Hepatocyte (in vitro differentiated cells): ENCODE measurements at regions not wholly inside any gene's neighbourhood (a gene's known extent, or its start where the extent isn't known, plus 50 kb on each side); places are given as distances from the start of the nearest gene placed in this dataset.

Experiments used
- DNase-seq: peaks from one replicate; pipeline ENCODE4 v3.0.0-alpha.2; 2016; ENCODE audit warnings: low spot score
- H2AFZ ChIP-seq: fragments of 200-600 bp; sonication (generic); 2 replicates; pipeline ENCODE4 v1.6.0; 2016; ENCODE audit warnings: antibody characterized with exemption, mild to moderate bottlenecking
- H3K27ac ChIP-seq: fragments of 200-600 bp; sonication (generic); 2 replicates; pipeline ENCODE4 v1.5.1; 2016; ENCODE audit warnings: mild to moderate bottlenecking
- H3K27me3 ChIP-seq: fragments of 200-600 bp; sonication (generic); 2 replicates; pipeline ENCODE4 v1.6.1; 2016
- H3K36me3 ChIP-seq: fragments of 200-600 bp; sonication (generic); replicated peaks from 2 replicates; pipeline ENCODE4 v1.5.1; 2016; ENCODE audit warnings: low read depth; ENCODE audit not compliant: insufficient read depth
- H3K4me1 ChIP-seq: fragments of 200-600 bp; sonication (generic); 2 replicates; pipeline ENCODE4 v1.5.1; 2016; ENCODE audit warnings: mild to moderate bottlenecking, moderate library complexity; ENCODE audit not compliant: insufficient read depth
- H3K4me2 ChIP-seq: fragments of 200-600 bp; sonication (generic); 2 replicates; pipeline ENCODE4 v1.6.0; 2016
- H3K4me3 ChIP-seq: fragments of 200-600 bp; sonication (generic); 2 replicates; pipeline ENCODE4 v1.5.1; 2016; ENCODE audit warnings: mild to moderate bottlenecking
- H3K79me2 ChIP-seq: fragments of 200-600 bp; sonication (generic); 2 replicates; pipeline ENCODE4 v1.6.0; 2017; ENCODE audit warnings: mild to moderate bottlenecking
- H3K9me2 ChIP-seq: fragments of 200-600 bp; sonication (generic); replicated peaks from 2 replicates; pipeline ENCODE4 v1.6.0; 2017; ENCODE audit warnings: mild to moderate bottlenecking; ENCODE audit not compliant: insufficient read depth
- H3K9me3 ChIP-seq: fragments of 200-600 bp; sonication (generic); 2 replicates; pipeline ENCODE4 v1.5.1; 2016; ENCODE audit warnings: low read depth, mild to moderate bottlenecking
- H4K20me1 ChIP-seq: fragments of 200-600 bp; sonication (generic); 2 replicates; pipeline ENCODE4 v1.6.0; 2016; ENCODE audit warnings: mild to moderate bottlenecking; ENCODE audit not compliant: insufficient read depth, poor library complexity, severe bottlenecking
- CTCF ChIP-seq: fragments of 200-600 bp; sonication (generic); IDR thresholded peaks from 2 replicates; pipeline ENCODE4 v1.5.1; 2016; ENCODE audit warnings: antibody characterized with exemption, mild to moderate bottlenecking; ENCODE audit not compliant: poor library complexity
- EZH2 ChIP-seq: fragments of 200-600 bp; sonication (generic); IDR thresholded peaks from 2 replicates; pipeline ENCODE4 v1.6.1; 2016; ENCODE audit warnings: antibody characterized with exemption, mild to moderate bottlenecking, borderline replicate concordance
- EZH2phosphoT487 ChIP-seq: fragments of 200-600 bp; sonication (generic); IDR thresholded peaks from one replicate; pipeline ENCODE4 v1.6.1; 2018; ENCODE audit warnings: antibody characterized with exemption, mild to moderate bottlenecking, low read depth, moderate library complexity; ENCODE audit not compliant: unreplicated experiment, severe bottlenecking
- WGBS: methylation state at CpG from one replicate; pipeline ENCODE4 v1.1.6; 2016; ENCODE audit warnings: low lambda C conversion rate; ENCODE audit errors: missing lambda C conversion rate; 5-methylcytosine and 5-hydroxymethylcytosine counted together

- Histone ChIP-seq H3K79me2 (no peaks in the 10 kb centered on the region), H3K9me3 (no peaks in the 10 kb centered on the region), H3K36me3 (no peaks in the 10 kb centered on the region), H2AFZ (no peak overlapping the region), H3K4me1 (no peaks in the 10 kb centered on the region), H3K27ac (no peak overlapping the region), H3K9me2 (no peaks in the 10 kb centered on the region), H3K4me2 (no peak overlapping the region), H3K4me3 (no peak overlapping the region), H3K27me3 (no peaks in the 10 kb centered on the region), H4K20me1 (no peaks in the 10 kb centered on the region)
- 29% methylated on average over 3 of the region's 3 CpGs for WGBS
- DNase-seq: peak; percentile 68
- TF ChIP-seq CTCF (peak; percentile 74), EZH2phosphoT487 (no peak)
Observed at GRCh38 chr4:149999485-150000074, 78.7 kb upstream of the DCLK2 start.

GRCh38 chr4:150001815-150002214, 76.4 kb upstream of the DCLK2 start:
- Histone ChIP-seq H3K36me3 (no peaks in the 10 kb centered on the region), H2AFZ (no peak overlapping the region), H3K4me2 (no peak overlapping the region), H3K9me3 (no peaks in the 10 kb centered on the region), H3K4me1 (no peaks in the 10 kb centered on the region), H3K27me3 (no peaks in the 10 kb centered on the region), H3K27ac (no peak overlapping the region), H4K20me1 (no peaks in the 10 kb centered on the region), H3K4me3 (no peak overlapping the region), H3K79me2 (no peaks in the 10 kb centered on the region), H3K9me2 (no peaks in the 10 kb centered on the region)
- WGBS: 85% methylated on average over 5 of the region's 5 CpGs
- TF ChIP-seq CTCF (no peak), EZH2phosphoT487 (no peak), EZH2 (no peak)
- DNase-seq: no peak

- Histone ChIP-seq H3K27me3 (no peaks in the 10 kb centered on the region), H3K4me3 (no peak overlapping the region), H3K4me2 (no peak overlapping the region), H3K79me2 (no peaks in the 10 kb centered on the region), H3K27ac (no peak overlapping the region), H3K4me1 (no peaks in the 10 kb centered on the region), H3K9me3 (no peaks in the 10 kb centered on the region), H3K36me3 (no peaks in the 10 kb centered on the region), H3K9me2 (no peaks in the 10 kb centered on the region), H4K20me1 (no peaks in the 10 kb centered on the region), H2AFZ (no peak overlapping the region)
- TF ChIP-seq CTCF (no peak), EZH2 (no peak), EZH2phosphoT487 (no peak)
- DNase-seq: no peak
Observed at GRCh38 chr4:150002561-150002960, 75.7 kb upstream of the DCLK2 start.

- no peak overlapping the region for H2AFZ ChIP-seq
- H3K27ac ChIP-seq: peak overlapping the region; percentile 1
- H3K4me1 ChIP-seq: no peaks in the 10 kb centered on the region
- H3K27me3 ChIP-seq: no peaks in the 10 kb centered on the region
- WGBS: 4% methylated on average over 1 of the region's 1 CpG
- H3K36me3 ChIP-seq: no peaks in the 10 kb centered on the region
- H3K79me2 ChIP-seq: no peaks in the 10 kb centered on the region
- no peaks in the 10 kb centered on the region for H4K20me1 ChIP-seq
- no peaks in the 10 kb centered on the region for H3K9me2 ChIP-seq
- DNase-seq: no peak
- H3K4me2 ChIP-seq: no peak overlapping the region
- TF ChIP-seq EZH2 (no peak), CTCF (no peak), EZH2phosphoT487 (no peak)
- no peaks in the 10 kb centered on the region for H3K9me3 ChIP-seq
- no peak overlapping the region for H3K4me3 ChIP-seq
Observed at GRCh38 chr4:150004481-150004880, 73.8 kb upstream of the DCLK2 start.
